ENCODE measurements at regions not wholly inside any gene's neighbourhood (a gene's known extent, or its start where the extent isn't known, plus 50 kb on each side); places are given as distances from the start of the nearest gene placed in this dataset.

DNA sequence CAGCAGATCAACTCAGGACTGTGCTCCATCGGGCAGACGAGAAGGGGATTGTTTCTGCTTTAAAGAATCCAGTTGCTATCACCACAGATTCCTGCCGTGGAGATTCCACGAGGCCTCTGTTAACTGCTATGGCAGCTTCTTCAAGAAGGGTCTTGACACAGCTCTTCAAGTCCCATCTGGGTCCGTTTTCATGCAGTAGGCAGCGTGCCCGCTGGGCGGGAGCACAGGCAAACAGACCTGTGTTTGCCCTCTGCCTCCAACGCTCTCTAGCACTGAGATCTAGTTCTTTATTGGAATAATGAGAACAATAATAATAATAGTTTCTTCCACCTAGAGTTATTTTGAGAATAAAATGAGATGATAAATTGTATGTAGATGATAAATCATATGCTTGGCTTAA is 127.2 kb upstream of the SP8 start:
- H3K27me3 ChIP-seq (ENCODE audit: low read length): peaks cover 38% of the 10 kb centered on the region; the same call in 1 of the 2 replicates
- ATAC-seq (no peak), DNase-seq (no peak)
- ChIA-PET CTCF (no interaction called here), POLR2A (ENCODE audit: unreplicated experiment) (interaction anchor here (0.5 kb wide), 1 partner anchor 45 kb away, joined by 4 read pairs; no protein-coding TSS in a partner anchor)
- no peak overlapping the region for H3K9ac ChIP-seq (ENCODE audit: low read length)
- no peaks in the 10 kb centered on the region for H3K9me2 ChIP-seq (replicated peaks; ENCODE audit: low read length)
- no peak overlapping the region for H3K4me2 ChIP-seq (ENCODE audit: low read length)
- no peak overlapping the region for H3K4me3 ChIP-seq (ENCODE audit: low read length)
- H3K9me3 ChIP-seq (ENCODE audit: low read length): no peaks in the 10 kb centered on the region
- no peak for TF ChIP-seq EZH2 (IDR thresholded peaks at IDR 0.05; ENCODE audit: low read length, unreplicated experiment)
- no peak for TF ChIP-seq EZH2phosphoT487 (IDR thresholded peaks at IDR 0.05; ENCODE audit: borderline replicate concordance, low read length)
- no peak for TF ChIP-seq CTCF (conservative IDR thresholded peaks at IDR 0.05; ENCODE audit: low read depth, low read length)
- no TSS peak for BruUV-seq (replicated peaks)
- H2AFZ ChIP-seq (ENCODE audit: low read length): no peak overlapping the region
- H4K20me1 ChIP-seq (ENCODE audit: low read length): no peaks in the 10 kb centered on the region
- H3K79me2 ChIP-seq (ENCODE audit: low read length): no peaks in the 10 kb centered on the region
- intact Hi-C loops (cut with micrococcal nuclease): no loop called here
- no peak overlapping the region for H3K27ac ChIP-seq (ENCODE audit: low read length)
- no peaks in the 10 kb centered on the region for H3K4me1 ChIP-seq (ENCODE audit: insufficient read depth, low read length)
- H3F3A ChIP-seq (ENCODE audit: low read length, unreplicated experiment): no peaks in the 10 kb centered on the region
- no peaks in the 10 kb centered on the region for H3K36me3 ChIP-seq (ENCODE audit: low read depth, low read length)

- TF ChIP-seq EZH2 (IDR thresholded peaks at IDR 0.05; ENCODE audit: low read length, unreplicated experiment): no peak
- TF ChIP-seq CTCF (conservative IDR thresholded peaks at IDR 0.05; ENCODE audit: low read depth, low read length): no peak
- no peak for TF ChIP-seq EZH2phosphoT487 (IDR thresholded peaks at IDR 0.05; ENCODE audit: borderline replicate concordance, low read length)
Measured at GRCh38 chr7:20916311-20916710, 129.6 kb upstream of the SP8 start.

DNA sequence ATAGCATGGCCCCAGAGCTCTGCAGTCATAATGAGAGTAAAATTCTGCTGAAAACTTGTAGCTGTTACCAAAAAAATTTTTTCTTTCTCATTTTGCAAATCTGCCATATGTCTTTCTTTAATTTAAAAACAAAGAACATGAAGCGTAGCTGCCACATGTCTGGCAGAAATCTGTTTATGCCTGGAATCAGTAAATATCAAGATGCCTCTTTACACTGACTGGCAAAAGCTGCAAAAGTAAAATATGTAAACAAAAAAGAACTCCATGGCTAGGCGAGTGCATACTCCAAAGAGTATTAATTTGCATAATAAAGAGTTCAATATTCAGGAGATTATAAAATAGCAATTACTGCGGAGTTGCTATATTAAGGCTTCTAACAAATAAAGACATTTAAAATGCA is 130.9 kb upstream of the SP8 start:
- Histone ChIP-seq H4K20me1 (ENCODE audit: low read length) (no peaks in the 10 kb centered on the region), H3K27ac (ENCODE audit: low read length) (no peak overlapping the region), H3K4me2 (ENCODE audit: low read length) (no peak overlapping the region), H3K9ac (ENCODE audit: low read length) (no peak overlapping the region), H3K27me3 (ENCODE audit: low read length) (peaks cover 38% of the 10 kb centered on the region; the same call in 1 of the 2 replicates), H3K36me3 (ENCODE audit: low read depth, low read length) (no peaks in the 10 kb centered on the region), H3K79me2 (ENCODE audit: low read length) (no peaks in the 10 kb centered on the region), H3K4me1 (ENCODE audit: insufficient read depth, low read length) (no peaks in the 10 kb centered on the region), H3K9me2 (replicated peaks; ENCODE audit: low read length) (no peaks in the 10 kb centered on the region), H3F3A (ENCODE audit: low read length, unreplicated experiment) (no peaks in the 10 kb centered on the region), H2AFZ (ENCODE audit: low read length) (no peak overlapping the region), H3K9me3 (ENCODE audit: low read length) (no peaks in the 10 kb centered on the region), H3K4me3 (ENCODE audit: low read length) (no peak overlapping the region)
- no peak for DNase-seq
- intact Hi-C loops (cut with micrococcal nuclease): no loop called here
- POLR2A ChIA-PET (ENCODE audit: unreplicated experiment): no interaction called here
- no peak for ATAC-seq
- no TSS peak for BruUV-seq (replicated peaks)
- CTCF ChIA-PET: no interaction called here
- TF ChIP-seq EZH2 (IDR thresholded peaks at IDR 0.05; ENCODE audit: low read length, unreplicated experiment) (no peak), EZH2phosphoT487 (IDR thresholded peaks at IDR 0.05; ENCODE audit: borderline replicate concordance, low read length) (no peak), CTCF (conservative IDR thresholded peaks at IDR 0.05; ENCODE audit: low read depth, low read length) (no peak)

More at GRCh38 chr7:20916311-20916710, 129.6 kb upstream of the SP8 start:
- no peaks in the 10 kb centered on the region for H3F3A ChIP-seq (ENCODE audit: low read length, unreplicated experiment)
- no peak overlapping the region for H3K4me2 ChIP-seq (ENCODE audit: low read length)
- BruUV-seq (replicated peaks): no TSS peak
- H3K27me3 ChIP-seq (ENCODE audit: low read length): peaks cover 38% of the 10 kb centered on the region; the same call in 1 of the 2 replicates
- no peak overlapping the region for H3K4me3 ChIP-seq (ENCODE audit: low read length)
- ATAC-seq: no peak
- POLR2A ChIA-PET (ENCODE audit: unreplicated experiment): no interaction called here
- no peaks in the 10 kb centered on the region for H3K36me3 ChIP-seq (ENCODE audit: low read depth, low read length)
- no peaks in the 10 kb centered on the region for H3K79me2 ChIP-seq (ENCODE audit: low read length)
- intact Hi-C loops (cut with micrococcal nuclease): no loop called here
- no peaks in the 10 kb centered on the region for H3K4me1 ChIP-seq (ENCODE audit: insufficient read depth, low read length)
- CTCF ChIA-PET: no interaction called here
- no peaks in the 10 kb centered on the region for H3K9me2 ChIP-seq (replicated peaks; ENCODE audit: low read length)
- no peak overlapping the region for H3K27ac ChIP-seq (ENCODE audit: low read length)
- DNase-seq: no peak
- H4K20me1 ChIP-seq (ENCODE audit: low read length): no peaks in the 10 kb centered on the region
- no peak overlapping the region for H3K9ac ChIP-seq (ENCODE audit: low read length)
- no peaks in the 10 kb centered on the region for H3K9me3 ChIP-seq (ENCODE audit: low read length)
- H2AFZ ChIP-seq (ENCODE audit: low read length): no peak overlapping the region
